ENCODE measurements at regions not wholly inside any gene's neighbourhood (a gene's known extent, or its start where the extent isn't known, plus 50 kb on each side); places are given as distances from the start of the nearest gene placed in this dataset.

- no peak for DNase-seq (ENCODE audit: low read depth in 2 of 3, low spot score in 1 of 3)
These were observed 236.3 kb downstream of the SEC14L1 start for GRCh38 chr17:77376795-77377709.

GRCh38 chr17:77377710-77378235 lies 237.0 kb downstream of the SEC14L1 start:
- no peak for DNase-seq (ENCODE audit: low read depth in 2 of 3, low spot score in 1 of 3)

DNA sequence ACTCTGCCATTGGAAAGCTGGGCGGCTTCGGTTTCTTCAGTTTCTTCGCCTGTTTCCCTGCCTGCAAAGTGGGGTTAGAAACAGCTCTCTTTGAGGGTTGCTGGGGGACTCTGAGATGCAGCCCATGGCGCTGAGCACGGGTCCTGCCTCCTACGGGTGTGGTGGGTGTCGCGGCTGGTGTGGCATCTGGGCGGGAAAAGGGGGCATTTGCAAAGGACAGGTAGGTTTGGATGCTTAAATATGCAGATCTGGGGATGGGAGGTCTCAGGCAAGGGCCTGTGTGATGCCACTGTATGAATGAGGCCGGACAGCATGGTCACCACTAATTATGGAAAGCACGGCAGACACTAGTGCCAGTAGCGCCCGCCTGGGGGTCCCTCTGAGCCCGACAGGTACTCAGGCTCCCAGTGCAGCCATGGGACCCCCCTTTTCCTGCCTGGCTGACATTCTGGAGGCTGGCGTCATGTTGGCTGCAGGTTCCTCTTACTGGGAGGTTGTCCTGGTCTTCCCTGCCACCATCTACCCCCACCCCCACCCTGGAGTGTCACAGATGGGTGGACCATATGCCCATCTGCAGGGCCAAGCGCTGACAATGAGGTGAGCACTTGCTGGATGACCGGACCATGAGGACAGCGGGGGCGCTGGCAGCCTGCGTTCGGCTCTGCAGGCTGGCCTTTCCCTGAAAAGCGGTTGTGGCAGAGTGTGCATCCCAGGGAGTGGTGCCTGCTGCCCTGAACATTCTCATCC lies 237.7 kb downstream of the SEC14L1 start:
- DNase-seq (ENCODE audit: low read depth in 2 of 3, low spot score in 1 of 3): no peak

DNA sequence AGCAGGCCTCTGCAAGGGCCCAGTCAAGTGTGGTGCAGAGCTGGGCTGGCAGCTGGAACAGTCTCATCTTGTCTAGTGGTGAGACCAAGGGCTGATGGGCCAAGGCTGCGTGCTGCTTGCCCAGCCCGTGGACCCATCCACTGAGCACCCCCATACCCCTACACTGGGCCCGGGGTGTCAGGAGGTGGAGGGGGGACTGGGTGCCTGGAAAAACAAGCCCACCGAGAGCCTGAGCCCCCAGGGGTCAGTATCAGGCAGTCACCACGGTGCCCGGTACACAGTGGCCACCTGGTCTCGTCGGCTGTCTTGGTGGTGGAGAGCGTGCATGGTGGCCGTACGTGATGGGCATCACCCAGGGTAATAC lies 238.3 kb downstream of the SEC14L1 start:
- DNase-seq (ENCODE audit: low read depth in 2 of 3, low spot score in 1 of 3): no peak

- no peak for DNase-seq (ENCODE audit: low read depth in 2 of 3, low spot score in 1 of 3)
These were observed 239.1 kb downstream of the SEC14L1 start for GRCh38 chr17:77379832-77380231.

DNA sequence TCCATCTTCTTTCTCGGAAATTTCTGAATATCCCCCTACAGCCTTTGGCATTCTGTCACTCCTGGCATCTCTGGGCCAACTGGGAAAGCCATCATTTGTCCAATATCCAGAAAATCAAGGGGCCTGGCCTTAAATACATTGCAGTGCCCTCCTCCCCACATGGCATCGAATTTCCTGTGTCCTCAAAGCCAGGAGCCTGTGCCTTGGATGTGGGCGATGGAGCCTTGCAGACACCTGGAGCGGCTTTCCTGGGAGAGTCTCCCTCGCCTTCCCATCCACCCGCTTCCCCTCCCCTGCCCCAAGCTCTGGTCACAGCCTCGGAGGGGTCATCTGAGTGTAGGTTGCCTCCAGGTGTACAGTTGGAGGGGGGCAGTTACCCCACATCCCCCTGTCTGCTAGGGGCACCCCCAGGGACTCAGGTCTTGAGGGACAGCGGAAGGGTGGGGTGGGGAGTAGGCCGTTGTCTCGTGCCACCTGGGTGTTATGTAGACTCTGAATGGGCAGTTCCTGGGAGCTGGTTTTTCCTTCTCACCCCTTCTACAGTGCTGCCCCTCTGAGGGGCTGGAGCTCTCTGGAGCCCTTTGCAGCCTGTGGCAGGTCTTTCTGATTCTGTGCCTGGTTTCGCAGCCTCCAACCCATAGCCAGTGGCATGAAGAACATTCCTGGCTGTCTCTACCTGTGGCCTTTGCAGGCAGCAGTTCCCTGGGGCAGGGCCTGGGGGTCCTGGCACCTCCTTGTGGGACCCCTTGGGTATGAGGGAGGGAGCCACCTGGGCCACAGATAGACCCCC lies 239.8 kb downstream of the SEC14L1 start:
- DNase-seq (ENCODE audit: low read depth in 2 of 3, low spot score in 1 of 3): no peak

DNA sequence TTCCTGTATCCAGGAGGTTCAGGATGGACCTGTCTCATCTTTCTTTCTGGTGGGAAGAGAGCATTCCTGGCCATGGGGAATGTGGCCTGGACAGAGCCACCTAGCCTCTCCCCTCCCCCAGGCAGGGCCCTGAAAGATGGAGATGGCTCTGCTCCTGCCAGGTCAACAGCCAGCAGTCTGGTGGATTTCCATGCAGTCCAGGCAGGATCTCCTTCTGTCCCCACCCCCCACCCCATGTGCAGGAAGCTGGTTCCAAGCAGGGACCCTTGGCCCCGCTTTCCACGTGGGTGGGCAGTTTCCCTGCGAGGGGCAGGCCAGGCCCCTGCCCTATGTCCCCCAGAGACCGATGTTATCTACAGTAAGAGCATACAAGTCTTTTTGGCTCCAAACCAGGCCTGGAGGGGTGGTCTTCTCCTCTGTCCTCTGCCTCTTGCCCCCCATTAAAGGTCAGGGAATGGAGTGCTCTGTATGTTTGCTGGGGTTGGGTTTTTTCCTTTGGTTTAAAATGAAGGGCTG lies 240.5 kb downstream of the SEC14L1 start:
- DNase-seq (ENCODE audit: low read depth in 2 of 3, low spot score in 1 of 3): no peak

GRCh38 chr17:77381731-77382130 lies 241.0 kb downstream of the SEC14L1 start:
- no peak for DNase-seq (ENCODE audit: low read depth in 2 of 3, low spot score in 1 of 3)

DNA sequence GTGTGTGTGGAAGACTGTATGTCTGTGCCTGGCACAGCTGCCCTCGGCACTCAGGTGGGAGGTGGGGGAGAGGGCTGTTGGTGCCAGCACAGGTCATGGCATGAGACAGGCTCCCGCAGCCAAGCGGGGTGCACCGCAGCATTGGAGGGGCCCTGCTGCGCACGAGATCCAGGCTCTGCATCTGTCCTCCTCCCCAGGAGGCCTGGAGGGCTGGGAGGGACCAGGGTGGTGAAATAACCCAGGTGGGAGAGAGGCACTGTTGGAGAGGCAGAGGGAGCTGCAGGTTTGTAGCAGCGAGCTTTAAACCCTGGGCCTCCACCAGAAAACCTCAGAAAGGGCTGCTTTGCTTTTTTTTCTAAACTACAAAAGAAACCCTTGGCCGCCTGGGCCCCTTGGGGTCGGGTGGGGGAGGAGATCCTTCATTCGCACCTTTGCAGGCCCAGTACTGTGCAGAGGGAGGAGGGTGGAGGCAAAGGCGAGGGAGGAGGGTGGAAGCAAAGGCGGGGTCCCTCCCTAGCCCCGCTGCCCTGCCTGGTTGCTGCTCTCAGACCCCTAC lies 241.7 kb downstream of the SEC14L1 start:
- peak in 1 of 3 donors; percentile 21 for DNase-seq (ENCODE audit: low read depth in 2 of 3, low spot score in 1 of 3)

- no peak for DNase-seq (ENCODE audit: low read depth in 2 of 3, low spot score in 1 of 3)
These were observed 242.3 kb downstream of the SEC14L1 start for GRCh38 chr17:77382966-77383612.

DNA sequence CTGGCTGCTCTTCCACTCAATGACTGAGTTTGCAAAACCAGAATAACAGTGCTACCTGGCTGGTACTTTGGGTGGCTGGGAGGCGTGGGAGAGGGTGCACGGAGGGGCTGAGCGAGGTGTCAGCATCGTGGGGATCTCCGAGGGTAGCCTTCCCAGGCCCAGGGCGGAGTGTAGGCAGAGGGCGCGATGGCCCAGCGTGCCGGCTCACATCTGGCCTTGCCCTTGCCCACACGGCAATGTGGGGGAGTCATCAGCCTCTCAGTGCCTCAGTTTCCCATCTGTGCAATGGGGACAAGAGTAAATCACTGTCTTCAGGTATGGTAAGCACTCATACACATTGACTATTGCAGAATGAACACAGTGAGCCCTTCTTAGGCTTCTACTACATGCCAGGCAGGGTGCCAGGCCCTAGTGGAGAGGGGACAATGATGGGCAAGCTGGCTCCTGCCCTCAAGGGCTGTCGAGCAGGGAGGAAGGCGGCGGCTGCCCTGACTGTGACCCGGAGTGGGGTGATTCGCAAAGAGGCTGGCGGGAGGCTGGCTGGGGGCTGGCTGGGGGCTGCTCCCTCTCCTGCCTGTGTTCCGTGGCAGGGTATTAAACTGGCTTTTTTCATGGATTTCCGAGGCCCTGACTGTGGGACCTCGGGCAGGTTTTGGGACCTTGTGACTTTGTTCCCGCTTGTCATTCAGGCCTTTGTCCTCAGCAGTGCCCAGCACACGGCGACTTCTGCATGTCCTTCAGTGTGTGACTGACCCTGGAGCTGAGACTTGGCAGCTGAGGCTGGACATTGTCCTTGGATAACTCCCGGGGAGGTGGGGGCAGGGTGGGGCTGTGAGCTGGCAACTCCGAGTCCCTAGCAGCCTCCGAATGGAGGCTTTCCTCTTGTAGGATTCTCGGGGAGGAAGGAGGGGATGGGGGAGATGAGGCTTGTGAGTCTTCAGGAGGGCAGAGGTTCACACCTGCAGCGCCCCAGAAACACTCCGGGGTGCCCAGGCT lies 243.1 kb downstream of the SEC14L1 start:
- DNase-seq (ENCODE audit: low read depth in 2 of 3, low spot score in 1 of 3): no peak

- DNase-seq (ENCODE audit: low read depth in 2 of 3, low spot score in 1 of 3): no peak
These were observed 245.2 kb downstream of the SEC14L1 start for GRCh38 chr17:77385750-77386501.

DNA sequence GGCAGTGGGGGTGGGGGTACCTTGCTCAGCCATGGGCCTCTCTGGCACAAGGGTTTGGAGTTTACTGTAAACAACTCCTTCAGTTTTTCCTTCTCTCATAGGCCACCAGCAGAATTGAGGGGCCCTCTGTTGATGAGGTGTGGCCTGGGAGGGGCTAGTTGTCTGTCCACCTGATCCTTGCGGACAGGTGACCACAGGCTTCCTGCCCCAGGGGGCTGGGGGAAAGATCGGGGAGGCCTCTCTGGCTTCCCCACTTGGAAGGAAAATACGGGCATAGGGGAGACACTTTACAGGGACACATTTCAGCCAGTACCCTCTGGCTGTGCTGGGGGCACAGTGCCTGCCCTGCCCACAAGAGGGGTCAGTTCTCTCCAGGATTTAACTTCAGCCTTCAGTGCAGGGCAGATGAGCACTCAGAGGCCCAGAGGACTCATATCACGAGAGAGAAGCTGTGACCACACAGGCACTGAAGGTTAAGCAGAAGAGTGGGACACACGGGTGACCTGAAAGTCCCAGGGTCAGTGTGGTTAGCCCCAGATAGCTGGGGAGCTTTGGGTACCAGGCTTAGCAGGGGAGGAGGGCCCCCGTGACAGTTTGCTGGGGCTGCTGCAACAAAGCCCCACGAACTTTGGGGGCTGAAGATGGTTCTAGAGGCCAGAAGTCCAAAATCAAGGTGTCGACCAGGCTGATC lies 245.9 kb downstream of the SEC14L1 start:
- DNase-seq (ENCODE audit: low read depth in 2 of 3, low spot score in 1 of 3): no peak

- DNase-seq (ENCODE audit: low read depth in 2 of 3, low spot score in 1 of 3): no peak
These were observed 247.1 kb downstream of the SEC14L1 start for GRCh38 chr17:77387891-77388290.

DNA sequence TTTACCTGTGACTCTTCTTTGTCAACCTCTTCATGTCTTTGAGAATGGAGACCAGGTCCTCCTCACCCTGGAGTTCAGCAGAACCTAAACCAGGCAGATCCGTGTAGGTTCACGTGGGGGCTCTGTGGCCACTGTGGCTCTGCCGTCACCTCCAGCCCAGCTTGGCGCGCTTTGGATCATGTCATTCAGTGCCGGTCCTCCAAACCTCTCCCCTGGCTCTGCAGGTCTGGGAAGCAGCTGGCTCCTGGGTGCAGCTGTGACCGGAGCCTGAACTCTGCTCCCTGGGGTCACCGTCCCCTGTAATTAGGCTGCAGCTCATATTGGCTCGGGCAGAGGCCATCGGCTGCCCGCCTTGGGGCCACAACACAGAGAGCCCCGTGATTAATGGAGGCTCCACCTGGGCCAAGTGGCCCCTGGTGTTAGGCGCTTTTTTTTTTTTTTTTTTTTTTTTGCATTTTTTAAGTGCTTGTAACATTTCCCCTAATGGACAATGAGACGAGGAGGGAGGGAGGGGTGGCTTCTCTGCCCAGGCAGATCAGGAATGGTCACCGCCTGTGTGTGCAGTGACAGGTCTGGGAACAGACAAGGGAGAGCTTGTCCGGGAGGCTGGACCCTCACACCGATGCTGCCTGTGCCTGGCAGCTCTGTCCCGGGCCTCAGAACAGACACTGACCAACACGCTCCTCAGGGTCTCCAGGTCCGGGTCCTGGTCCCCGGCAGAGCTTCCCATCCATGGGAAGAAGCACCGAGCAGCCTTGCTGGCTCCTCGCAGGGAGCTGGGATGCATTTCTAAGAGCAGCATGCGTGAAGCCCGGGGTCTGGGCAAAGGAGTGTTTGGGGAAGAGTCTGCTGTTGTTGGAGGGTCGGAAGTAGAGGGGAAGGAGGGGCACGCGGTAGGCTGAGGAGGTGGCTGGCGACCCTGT lies 247.9 kb downstream of the SEC14L1 start:
- no peak for DNase-seq (ENCODE audit: low read depth in 2 of 3, low spot score in 1 of 3)

DNA sequence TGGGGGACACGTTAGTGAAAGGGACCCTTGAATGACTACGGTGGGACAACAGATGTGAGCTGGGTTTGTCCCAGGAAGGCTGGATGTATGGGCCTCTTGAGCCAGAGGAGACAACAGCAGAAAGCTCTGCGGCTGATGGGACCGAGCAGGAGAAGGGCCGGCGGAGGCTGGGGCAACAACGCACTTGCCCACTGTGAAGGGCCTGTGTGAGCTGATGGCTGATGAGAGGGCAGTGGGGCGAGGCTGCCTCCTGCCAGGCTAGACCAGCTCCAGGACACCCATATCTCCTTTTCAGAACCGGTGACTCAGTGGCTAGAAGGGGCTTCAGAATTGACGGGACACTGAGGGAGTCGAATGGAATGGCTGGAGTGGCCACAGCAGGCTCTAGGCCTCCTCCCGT lies 250.1 kb downstream of the SEC14L1 start:
- no peak for DNase-seq (ENCODE audit: low read depth in 2 of 3, low spot score in 1 of 3)
